22Rv1 (cell line): ENCODE measurements at regions not wholly inside any gene's neighbourhood (a gene's known extent, or its start where the extent isn't known, plus 50 kb on each side); places are given as distances from the start of the nearest gene placed in this dataset.

Experiments used
- ZFX ChIP-seq: fragments of 450-650 bp; IDR thresholded peaks from 2 replicates; pipeline ENCODE4 v1.6.1; 2017; ENCODE audit warnings: antibody characterized with exemption, borderline replicate concordance
- TF ChIP-seq, protein P1 (sequence below): fragments of 450-650 bp; IDR thresholded peaks from 2 replicates; pipeline ENCODE4 v1.5.1; 2017; ENCODE audit warnings: mild to moderate bottlenecking

DNA sequence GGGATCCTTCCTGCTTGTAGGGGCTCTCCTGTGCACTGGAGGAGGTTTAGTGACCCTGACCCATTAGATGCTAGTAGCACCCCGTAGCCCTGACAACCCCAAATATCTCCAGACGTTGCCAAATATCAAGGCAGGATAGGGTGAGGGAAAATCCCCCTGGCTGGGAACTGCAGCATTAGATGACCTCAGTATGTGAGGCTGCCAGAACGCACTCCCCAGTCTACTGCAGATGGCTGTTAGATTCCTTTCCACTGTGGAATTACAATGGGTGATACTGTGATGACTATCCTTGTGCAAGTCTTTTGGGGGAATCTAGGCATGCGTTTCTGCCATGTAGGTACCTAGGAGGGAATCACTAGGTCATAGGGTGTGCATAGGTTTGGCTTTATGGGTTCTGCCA is 226.3 kb upstream of the KCNG1 start:
- TF ChIP-seq, protein P1, sequence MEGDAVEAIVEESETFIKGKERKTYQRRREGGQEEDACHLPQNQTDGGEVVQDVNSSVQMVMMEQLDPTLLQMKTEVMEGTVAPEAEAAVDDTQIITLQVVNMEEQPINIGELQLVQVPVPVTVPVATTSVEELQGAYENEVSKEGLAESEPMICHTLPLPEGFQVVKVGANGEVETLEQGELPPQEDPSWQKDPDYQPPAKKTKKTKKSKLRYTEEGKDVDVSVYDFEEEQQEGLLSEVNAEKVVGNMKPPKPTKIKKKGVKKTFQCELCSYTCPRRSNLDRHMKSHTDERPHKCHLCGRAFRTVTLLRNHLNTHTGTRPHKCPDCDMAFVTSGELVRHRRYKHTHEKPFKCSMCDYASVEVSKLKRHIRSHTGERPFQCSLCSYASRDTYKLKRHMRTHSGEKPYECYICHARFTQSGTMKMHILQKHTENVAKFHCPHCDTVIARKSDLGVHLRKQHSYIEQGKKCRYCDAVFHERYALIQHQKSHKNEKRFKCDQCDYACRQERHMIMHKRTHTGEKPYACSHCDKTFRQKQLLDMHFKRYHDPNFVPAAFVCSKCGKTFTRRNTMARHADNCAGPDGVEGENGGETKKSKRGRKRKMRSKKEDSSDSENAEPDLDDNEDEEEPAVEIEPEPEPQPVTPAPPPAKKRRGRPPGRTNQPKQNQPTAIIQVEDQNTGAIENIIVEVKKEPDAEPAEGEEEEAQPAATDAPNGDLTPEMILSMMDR, result no peak
- no peak for TF ChIP-seq ZFX
